Activated CD4-positive, alpha-beta T cell treated with anti-CD3 and anti-CD28 coated beads, Interleukin-2, amount 50 U/mL, for 16 hours (primary cell): ENCODE measurements at regions not wholly inside any gene's neighbourhood (a gene's known extent, or its start where the extent isn't known, plus 50 kb on each side); places are given as distances from the start of the nearest gene placed in this dataset.
"Not testable (repeated sequence)": the region's sequence is repeated elsewhere in the genome, so short reads cannot be mapped to it uniquely, and the experiment has no call there.

Source experiments
- DNase-seq: peaks from one replicate; pipeline ENCODE4 v3.0.0-alpha.2; 2020

DNA sequence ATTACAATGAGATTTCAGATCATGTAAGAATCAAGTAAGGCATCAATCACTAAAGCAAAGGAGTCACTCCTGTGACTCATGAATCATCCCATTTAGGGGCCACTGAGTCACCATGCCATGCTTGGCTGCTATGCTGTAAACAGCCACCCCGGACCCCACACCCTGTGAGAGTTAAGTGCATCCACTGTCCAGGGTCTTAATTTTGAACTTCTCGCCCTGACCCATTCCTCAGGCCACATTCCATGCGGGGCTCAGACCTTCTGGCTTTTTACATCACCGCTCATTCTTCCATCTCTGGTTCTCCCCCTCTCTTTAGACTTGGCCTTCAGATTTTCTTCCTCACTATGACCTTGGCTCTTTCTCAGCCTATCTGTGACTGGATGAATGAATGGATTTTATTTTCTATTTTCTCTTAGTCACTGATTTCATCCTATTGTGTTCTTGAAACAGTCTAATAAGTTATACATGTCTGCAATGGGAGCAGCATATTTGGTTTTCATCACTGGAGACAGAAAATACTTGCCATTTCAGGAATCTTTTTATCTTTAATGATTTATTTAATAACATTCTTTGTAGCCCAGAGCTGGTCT lies 239.6 kb downstream of the SKIDA1 start:
- no peak for DNase-seq

DNA sequence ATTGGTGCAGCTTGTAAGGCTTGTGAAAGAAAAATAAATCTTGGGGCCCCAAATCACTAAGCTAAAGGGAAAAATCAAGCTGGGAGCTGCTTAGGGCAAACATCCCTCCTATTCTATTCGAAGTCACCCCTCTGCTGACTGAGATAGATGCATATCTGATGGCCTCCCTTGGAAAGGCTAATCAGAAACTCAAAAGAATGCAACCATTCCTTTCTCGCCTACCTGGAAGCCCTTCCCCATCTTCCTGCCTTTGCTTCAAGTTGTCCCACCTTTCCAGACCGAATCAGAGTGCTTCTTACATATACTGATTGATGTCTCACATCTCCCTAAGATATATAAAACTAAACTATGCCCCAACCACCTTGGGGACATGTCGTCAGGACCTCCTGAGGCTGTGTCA lies 240.3 kb downstream of the SKIDA1 start:
- DNase-seq: no peak

DNA sequence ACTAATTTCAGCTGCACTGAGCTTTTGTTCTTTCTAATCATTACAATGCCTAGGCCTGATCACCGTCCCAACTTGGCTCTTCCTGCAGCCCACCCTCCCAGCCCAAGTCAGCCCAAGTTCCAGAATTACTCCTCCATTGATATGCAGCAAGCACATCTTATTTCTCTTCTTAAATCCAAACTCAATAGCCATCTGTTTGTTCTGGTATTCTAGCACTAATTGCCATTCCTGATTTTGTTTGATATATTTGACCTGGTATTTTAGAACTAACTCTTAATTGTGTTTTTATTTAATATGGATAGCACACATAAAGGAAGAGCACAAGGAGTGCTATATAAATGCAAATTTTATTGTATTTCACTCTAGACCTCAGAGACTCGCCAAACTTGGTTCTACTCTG lies 241.2 kb downstream of the SKIDA1 start:
- no peak for DNase-seq

DNA sequence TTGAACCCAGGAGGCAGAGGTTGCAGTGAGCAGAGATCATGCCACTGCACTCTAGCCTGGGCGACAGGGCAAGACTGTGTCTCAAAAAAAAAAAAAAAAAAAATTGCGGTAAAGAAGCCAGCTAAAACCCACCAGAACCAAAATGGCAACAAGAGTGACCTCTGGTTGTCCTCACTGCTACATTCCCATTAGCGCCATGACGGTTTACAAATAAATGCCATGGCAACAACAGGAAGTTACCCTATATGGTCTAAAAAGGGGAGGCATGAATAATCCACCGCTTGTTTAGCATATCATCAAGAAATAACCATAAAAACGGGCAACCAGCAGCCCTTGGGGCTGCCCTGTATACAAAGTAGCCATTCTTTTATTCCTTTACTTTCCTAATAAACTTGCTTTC lies 242.4 kb downstream of the SKIDA1 start:
- DNase-seq: not testable (repeated sequence)

DNA sequence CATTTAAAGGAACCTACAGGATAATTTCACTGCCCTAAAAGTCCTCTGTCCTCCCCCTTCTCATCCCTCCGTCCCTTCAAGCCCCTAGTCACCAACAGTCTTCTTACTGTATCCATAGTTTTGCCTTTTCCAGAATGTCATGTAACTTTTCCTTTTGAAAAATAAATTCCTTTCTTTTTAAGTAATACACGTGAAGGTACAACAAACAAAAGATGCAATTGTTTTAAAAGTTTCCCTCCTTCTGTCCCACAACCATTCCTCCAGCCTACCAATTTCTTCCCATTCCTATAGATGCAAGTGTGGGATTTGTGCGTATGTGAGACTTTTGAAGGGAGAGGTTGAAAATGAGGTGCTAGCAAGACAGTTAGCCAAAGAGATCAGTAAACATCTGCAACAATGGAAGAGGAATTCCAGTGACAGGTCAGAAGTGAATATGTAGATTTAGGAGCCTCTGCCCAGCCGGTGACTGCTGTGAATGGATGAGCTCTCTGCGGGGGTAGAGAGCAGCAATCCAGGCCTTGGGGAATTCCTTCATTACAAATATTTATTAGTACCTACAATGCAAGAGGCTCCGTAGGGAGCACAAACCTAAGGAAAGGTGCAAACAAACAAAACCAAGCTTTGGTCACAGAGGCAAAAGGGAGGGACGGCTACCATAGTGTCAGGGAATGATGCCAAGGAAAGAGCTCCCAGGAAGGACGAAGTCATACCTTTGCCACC lies 243.6 kb downstream of the SKIDA1 start:
- no peak for DNase-seq

DNA sequence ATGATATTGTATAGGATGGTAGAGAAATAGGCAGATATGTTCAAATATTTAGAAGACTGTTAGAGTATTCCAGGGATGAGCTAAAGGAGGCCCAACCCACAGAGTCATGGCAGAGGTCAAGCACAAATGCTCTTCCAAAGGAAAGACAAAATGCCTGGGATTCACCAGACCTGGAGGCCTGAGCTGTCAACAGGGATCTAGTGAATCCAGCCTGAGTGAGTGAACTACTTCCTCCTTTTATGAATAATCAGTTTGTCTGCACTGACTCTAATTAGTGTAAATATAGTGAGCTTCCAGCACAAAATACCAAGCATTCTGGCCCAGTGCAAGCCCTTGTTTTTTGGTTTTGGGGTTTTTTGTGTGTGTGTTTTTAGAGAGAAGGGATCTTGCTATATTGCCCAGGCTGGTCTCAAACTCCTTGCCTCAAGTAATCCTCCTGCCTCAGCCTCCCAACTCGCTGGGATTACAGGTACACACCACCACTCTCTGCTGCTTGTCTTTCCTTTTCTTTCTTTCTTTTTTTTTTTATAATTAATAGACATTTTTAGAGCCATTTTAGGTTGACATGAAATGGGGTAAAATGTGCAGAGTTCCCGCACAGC lies 244.4 kb downstream of the SKIDA1 start:
- DNase-seq: no peak

DNA sequence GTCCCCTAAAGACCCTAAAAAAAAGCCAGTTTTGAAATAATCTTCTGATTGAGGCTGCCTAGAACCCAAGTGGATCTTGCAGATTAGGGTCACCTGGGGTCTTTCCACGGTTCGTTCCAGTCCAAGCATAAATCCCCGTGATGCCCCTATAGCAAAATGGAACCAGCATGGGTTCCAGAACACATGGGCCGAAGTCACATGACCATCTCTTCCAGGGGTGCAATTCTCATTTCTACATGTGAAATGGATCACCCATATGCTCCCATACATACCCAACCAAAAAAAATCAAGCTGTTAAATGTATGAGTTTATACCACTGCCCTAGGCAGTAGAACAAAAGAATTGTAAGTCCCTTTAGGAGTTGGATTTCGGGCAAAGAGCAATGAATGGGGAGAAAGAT lies 245.4 kb downstream of the SKIDA1 start:
- no peak for DNase-seq

DNA sequence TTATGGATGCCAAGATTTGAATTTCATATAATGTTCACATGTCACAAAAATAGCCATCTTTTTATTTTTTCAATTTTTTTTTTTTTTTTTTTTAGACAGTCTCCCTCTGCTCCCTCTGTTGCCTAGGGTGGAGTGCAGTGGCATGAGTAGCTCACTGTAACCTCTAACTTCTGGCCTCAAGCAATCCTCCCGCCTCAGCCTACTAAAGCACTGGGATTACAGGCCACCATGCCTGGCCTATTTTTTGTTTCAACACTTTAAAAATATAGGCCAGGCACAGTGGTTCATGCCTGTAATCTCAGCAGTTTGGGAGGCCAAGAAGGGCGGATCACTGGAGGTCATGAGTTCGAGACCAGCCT lies 246.3 kb downstream of the SKIDA1 start:
- DNase-seq: no peak

DNA sequence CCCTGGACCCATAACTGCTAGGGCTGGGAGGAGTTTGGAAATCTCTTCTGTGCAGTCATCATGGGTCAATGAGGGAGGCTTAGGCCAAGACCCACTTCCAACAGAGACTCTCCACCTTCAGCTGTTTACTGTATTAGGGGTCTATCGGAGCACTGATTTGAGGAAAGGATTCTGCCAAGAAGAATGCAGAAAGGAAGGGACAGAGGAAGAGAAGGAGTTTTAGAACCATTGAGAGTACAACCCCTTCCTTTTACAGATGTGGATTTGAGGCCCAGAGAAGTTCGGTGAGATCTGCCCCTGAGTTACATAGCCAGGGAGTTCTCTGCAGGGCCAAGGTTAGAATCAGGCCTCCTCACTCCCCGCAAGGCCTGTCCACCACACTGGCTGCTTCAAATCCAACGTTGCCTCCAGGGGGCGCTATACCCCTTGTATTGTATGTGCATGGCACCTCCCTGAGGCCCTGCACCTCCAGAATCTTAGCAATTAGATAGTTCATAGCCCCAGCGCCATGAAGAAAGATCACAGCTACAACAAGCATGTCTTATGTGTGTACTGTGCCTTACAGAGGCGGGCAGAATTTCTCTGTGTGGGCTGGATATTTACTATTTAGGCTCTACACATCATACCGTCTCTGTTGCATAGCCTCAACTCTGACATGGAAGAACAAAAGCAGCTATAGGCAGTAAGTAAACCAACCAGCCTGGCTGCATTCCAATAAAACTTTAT lies 246.8 kb downstream of the SKIDA1 start:
- DNase-seq: peak; percentile 71

DNA sequence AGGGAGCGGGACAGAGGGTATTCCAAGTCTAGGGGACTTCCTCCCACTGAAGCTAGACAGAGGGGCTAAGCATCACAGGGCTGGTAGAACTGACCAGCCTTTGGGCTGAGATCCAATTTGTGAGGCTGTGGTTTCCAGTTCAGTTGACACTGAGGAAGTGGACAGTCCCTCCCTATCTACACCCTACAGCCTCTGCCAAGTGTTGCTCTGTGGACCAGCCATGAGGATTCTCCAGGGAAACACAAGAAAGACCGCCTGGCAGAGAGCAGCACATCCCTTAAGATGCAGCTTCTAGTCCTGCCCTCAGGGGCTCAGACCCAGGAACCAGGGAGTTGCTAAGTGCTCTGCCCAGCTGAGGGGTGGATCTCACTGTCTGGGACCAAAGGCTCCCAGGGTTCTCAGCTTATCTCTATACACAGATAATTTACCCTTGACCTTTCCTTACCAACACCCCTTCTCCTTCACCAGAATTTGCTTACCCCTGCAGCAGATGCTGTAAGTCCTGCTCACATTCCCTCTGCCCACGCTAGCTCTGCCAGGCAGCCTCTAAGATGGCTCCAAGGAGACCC lies 252.0 kb downstream of the SKIDA1 start:
- no peak for DNase-seq

DNA sequence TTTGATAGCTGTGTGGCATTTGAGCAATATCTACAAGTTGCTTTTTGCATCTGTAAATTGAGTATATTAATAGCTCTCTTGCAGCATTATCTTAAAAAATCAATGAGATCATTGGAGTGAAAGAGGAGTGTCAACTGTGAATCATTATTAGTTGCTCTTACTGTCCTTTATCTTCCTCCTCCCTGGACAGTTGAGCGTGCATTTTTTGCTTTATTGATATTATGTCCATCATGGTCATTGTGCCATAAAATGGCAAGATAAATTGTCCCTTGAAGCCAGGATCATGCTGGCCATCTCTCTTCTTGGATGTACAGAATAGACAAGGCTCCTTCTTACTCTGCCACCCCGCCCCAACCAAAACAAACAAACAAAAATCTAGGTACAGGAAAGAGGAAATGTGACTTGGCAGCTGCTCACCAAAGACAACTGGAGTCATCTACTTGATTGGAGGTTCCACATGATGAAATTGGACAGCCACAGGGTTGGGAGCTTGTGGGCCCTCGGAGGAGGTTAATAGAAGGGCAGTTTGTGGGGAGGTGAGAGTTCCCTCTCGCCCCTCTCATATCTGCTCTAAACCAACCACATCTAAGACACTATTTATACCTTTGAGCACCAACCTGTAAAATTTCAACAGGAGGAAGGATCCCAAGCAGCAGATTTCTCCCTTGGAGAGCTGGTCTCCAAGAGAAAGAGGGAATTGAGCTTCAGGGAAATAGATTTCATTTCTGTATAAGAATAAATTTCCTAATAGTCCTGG lies 252.7 kb downstream of the SKIDA1 start:
- no peak for DNase-seq

DNA sequence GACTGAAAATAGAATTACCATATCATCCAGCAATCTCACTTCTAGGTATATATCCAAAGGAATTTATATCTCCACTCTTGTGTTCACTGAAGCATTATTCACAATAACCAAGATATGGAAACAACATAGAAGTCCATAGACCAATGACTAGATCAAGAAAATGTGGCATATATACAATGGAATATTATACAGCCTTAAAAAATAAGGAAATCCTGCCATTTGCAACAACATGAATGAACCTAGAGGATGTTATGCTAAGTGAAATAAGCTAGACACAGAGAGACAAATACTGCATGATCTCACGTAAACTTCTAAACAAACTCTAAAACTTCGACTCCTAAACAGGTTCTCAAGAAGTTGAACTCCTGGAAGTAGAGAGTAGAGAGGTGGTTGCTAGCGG lies 254.5 kb downstream of the SKIDA1 start:
- no peak for DNase-seq

DNA sequence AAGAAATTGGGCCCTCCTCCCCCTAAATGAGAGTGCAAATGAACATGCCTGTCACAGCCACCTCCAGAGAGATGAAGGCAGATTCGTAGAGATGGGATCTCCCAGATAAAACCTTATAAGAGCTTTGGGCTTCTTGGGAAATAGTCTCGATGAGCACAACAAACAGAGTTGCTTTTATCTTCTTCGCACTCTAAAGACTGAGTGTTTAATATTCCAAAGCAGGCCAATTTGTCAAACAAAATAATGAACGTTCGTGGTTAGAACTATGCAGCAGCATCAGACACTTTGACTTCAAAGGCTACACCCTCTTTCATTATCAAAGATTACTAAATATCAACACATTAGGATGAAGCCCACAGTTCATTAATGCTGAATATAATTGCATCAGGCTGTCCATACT lies 256.2 kb downstream of the SKIDA1 start:
- no peak for DNase-seq

DNA sequence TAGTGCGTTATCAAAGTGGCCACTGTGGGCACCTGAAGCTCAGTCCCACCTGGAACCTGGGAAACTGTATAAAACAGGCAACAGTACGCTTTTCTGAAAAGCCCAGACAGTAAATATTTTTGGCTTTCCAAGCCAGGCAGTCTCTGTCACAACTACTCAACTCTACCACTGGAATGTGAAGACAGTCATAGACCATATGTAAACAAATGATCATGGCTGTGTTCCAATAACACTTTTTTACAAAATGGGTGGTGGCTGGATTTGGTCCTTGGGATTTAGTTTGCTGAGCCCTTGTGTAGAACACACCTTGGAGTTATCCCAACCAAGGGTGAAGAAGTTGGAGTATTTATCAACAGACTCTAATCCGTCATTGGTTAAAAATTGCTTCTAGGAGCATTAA lies 259.9 kb downstream of the SKIDA1 start:
- DNase-seq: no peak

DNA sequence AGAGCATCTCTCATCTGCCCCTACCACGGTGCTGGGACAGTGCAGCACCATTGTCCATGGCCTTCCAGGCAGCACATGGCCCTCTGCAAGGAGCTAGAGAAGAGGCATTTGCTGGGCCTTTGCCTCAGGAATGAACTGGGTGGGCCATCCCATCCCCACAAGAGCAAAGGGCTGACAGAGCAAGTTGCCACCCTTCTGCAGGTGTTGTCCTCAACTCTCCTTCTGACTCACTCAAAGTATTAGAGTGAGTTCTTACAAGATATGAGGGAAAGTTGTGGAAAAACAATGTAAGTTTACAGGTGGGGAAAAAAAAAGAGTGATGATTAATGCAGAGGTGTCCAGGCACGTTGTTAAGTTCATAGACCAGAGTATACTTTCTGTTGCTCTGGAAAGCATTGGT lies 261.2 kb downstream of the SKIDA1 start:
- no peak for DNase-seq

DNA sequence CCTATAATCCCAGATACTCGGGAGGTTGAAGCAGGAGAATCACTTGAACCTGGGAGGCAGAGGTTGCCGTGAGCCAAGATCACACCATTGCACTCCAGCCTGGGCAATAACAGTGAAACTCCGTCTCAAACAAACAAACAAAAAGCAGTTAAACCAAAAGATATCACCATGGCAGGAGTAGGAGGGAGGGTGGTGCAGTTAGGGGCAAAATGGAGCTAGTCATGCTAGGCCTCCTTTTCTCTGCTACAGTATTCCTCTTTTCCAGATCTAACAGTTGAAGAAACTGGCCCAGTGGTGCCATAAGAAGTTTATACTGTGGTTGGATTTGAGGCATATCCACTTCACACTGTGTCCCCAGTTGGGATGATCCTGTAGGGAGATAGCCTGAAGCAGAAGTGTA lies 261.6 kb downstream of the SKIDA1 start:
- no peak for DNase-seq

DNA sequence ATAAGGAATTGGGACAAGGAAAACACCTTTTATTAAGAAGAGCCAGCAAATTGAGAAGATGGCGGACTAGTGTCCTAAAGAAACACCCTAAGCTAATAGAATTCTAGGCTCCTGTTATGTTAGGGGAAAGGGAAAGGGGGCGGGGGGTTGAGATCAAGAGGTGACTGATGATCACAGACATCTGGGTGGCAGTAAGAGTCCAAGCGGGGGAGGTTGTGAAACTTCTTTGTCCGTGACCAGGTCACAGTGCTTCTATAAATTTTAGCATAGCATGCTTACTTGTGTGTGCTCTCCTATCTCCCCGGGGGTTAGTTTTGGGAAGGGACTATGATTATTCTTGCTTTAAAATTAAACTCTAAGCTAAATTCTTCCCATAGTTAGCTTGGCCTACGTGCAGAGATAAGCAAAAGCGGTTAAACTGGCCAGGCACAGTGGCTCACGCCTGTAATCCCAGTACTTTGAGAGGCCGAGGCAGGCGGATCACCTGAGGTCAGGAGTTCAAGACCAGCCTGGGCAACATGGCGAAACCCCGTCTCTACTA lies 262.1 kb downstream of the SKIDA1 start:
- no peak for DNase-seq

DNA sequence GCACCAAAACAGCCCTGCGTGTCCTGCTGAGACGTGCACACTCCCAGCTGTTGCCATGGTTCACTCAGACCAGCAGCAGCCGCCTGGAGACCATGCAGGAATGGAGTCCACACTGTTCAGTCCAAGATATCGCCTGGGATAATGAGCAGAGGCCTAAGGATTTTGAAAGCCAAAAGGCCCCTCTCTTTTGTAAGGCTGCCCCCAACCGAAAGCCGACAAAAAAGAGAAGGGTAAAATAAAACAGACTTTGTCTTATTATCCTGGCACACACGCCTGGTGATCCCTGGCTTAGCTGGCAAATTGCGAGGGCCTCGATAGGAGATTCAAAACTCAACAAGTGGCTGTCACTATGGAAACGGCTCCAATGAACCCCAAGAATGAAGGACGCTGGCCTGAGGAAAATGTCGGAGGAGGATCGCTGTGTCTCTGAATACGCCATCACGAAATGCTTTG lies 263.6 kb downstream of the SKIDA1 start:
- no peak for DNase-seq

DNA sequence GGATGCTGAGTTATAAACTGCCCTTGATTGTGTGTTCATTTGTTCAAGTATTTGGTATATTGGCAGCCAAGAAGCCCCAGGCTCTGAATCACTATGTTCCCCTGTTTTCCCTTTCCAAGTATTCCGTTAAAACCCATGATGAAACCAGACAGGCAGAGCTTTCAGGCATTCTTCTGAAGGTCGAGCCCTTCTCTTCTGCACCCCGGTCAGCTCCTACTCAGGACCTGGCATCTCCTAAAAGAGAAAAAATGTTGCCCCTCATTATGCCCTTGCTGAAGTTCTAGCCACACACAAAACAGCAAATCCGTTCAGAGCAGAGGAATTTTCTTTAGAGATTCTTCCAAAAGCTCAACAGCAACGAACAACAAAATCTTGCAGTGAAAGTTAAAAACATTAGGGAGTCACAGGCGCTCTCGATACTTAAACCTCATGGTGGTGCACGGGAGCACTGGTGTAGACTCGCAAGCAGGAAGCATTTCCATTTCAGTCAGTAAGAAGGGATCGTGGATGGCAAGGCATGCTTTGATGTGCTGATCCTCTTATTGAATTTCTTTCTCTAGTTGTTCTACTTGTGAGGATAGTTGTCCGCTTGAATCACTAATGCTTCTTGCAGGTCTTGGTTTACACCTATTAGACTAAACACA lies 264.9 kb downstream of the SKIDA1 start:
- no peak for DNase-seq

DNA sequence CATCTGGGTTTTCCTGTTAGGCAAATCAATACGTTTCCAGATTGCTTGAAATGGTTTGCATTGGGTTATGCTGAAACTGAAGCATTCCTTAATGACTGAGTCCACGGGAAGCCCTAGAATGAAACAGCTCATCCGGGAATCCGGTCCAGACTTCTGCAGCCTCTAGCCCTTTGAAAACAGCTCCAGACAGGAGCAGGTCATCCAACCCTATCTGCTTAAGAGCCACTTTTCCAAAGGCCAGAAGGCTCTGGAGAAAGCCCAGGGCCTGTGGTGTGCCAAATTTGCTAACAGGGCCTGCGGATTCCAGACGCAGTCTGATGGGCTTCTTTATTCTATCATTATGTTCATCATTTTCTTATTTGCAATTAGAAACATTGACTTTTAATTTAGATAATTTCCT lies 265.4 kb downstream of the SKIDA1 start:
- DNase-seq: no peak

DNA sequence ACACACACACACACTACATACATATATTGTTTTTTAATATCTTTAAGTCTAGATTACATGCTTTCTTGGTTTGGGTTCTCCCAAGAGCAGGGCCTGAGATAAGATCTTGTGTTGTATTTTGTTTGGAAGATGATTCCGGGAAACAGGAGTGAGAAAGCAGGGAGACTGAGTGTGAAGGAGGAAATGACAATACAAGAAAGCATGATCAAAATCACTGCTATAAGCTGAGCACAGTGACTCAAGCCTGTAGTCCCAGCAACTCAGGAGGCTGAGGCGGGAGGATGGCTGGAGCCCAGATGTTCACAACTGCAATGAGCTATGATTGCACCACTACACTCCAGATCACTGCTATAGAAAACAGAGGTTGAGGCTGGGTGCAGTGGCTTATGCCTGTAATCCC lies 267.6 kb downstream of the SKIDA1 start:
- no peak for DNase-seq

DNA sequence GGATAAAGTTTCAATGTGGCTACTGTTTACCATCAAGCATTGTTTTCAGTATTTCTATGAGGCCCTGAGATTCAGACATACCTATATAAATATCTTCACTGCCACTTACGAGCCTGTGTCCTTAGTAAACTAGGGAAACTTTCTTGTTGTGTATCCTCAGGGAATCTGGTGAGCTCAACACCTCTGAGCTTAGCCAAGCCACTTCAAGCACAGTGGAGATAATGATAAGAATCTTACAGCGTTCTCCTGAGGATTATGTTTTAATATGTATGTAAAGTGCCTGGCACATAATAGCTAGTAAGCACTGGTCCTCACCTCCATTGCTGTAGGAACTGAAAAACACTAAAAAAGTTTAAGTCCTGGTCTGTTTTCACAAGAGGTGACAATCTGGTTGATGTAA lies 268.3 kb downstream of the SKIDA1 start:
- no peak for DNase-seq
